HG03175 (cell line): ENCODE measurements at regions not wholly inside any gene's neighbourhood (a gene's known extent, or its start where the extent isn't known, plus 50 kb on each side); places are given as distances from the start of the nearest gene placed in this dataset.
A peak's percentile ranks its signal among the peaks of the same experiment; 100 is the strongest.
"Not testable (repeated sequence)": the region's sequence is repeated elsewhere in the genome, so short reads cannot be mapped to it uniquely, and the experiment has no call there.

ENCODE experiments used
- ATAC-seq: cut with Tn5 transposase; IDR thresholded peaks from one replicate; pipeline ENCODE4 v1.9.1; 2021; ENCODE audit warnings: mild to moderate bottlenecking, moderate library complexity; ENCODE audit not compliant: unreplicated experiment

DNA sequence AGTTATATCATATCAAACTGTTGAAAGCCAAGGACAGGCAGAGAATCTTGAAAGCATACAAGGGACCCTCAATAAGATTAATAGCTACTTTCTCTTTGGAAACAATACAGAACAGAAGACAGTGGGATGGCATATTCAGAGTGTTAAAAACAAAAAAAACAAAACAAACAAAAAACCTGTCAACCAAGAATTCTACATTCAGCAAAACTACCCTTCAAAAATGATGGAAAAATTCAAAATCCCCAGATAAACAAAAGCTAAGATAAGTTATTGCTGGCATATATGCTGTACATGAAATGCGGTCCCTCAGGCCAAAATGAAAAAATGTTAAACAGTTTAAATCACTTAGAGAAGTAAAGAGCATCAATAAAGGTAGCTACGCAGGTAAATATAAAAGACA, 425.1 kb downstream of the ACTL7B start:
- no peak for ATAC-seq

DNA sequence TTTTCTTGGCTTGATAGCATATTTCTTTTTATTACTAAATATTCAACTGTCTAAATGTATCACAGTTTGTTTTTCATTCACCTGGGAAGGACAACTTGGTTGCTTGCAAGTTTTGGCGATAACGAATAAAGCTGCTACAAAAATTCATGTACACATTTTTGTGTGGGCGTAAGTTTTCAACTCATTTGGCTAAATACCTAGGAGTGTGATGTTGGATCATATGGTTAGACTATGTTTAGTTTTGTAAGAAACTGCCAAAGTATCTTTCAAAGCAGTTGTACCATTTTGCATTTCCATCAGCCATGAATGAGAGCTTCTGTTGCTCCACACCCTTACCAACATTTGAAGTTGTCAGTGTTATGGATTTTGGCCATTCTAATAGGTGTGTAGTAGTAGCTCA, 428.0 kb downstream of the ACTL7B start:
- no peak for ATAC-seq

DNA sequence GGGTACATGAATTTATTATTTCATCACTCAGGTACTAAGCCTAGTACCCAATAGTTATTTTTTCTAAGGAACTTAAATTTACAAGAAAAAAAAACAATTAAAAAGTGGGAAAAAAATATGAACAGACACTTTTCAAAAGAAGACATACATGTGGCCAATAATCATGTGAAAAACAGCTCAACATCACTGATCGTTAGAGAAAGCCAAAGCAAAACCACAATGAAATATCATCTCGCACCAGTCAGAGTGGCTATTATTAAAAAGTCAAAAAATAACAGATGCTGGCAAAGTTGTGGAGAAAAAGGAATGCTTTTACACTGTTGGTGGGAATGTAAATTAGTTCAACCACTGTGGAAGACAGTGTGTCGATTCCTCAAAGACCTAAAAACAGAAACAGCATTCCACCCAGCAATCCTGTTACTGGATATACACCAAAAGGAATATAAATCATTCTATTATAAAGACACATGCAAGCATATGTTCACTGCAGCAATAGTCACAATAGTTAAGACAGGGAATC, 429.3 kb downstream of the ACTL7B start:
- ATAC-seq: not testable (repeated sequence)

DNA sequence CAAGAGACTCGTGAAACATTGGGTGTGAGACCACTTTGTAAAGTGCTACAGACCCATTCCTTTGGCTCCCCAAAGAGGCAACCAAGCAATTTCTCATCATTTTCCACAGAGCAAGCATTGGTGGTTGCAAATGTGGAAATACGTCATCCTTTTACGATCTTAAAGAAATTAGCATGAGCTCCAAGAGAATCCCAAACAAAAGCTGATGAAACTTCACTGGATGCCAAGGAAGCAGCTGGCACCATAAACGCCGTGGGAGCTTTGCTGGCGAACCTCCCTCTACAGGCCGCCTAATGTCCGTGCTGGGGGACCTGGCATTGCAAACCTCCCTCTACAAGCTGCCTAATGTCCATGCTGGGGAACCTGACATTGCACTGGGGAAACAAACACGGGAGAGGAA, 432.4 kb downstream of the ACTL7B start:
- no peak for ATAC-seq

DNA sequence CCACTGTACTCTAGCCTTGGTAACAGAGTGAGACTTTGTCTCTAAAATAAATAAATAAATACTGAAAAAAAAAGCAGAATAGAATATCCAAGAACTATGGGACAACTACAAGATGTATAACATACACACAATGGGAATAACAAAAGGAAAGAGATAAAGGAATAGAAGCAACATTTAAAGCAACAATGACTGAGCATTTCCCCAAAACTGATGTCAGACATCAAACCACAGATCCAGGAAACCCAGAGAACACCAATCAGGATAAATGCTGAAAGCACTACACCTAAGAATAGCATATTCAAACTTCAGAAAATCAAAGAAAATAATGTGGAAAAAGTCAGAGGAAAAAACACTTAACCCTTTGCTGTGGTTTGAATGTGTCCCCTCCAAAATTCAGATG, 436.4 kb downstream of the ACTL7B start:
- ATAC-seq: no peak

DNA sequence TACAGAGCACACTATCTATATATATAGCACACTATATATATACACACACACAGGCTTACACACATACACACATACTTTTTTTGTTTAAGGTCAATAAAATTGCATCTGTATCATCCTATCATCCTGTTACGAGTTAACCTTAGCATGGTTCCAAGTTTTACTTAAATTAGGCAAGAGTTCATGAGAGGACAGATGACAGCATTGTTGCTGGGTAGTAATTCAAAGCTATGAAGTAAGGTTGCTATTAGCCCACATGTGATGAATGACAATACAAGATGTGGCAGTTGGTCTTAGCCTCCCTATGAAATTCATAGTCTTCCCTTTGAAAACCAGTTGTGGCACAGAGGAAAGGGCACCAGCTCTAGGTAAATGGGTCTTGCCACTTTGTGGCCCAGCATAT, 438.1 kb downstream of the ACTL7B start:
- ATAC-seq: no peak

DNA sequence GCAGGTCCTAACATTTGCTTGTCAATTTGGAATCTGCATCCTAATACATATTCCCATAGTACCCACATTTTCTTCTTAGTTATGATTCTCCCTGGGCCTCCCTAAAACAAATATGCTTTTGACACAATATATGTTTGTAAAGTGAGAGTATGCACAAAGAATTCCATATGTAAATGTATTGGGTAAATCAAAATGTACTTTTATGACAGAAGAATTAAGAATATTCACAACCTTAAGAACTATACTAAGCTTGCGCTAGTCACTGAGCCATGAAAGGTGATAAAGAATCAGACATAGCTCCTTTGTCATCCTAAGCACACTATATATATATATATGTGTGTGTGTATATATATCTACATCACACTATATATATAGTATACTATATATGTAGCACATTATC, 438.5 kb downstream of the ACTL7B start:
- no peak for ATAC-seq

DNA sequence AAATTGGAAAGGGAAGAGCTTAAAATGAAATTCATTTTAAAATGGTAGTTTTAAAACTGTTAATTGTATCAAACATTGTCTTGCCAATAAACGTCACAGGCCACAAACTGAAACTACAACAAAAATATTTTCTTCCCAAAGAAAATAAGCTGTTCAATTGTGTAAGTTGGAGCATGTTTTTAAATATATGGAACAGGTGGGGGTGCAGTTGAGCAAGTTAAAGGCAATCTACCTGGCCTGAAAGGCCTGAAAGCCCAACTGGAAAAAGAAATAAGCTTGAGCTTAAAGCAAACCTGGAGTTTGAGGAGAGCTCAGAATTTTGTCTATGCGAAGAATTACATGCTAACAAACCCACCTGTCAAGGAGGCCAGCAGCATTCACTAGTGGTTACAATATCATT, 439.5 kb downstream of the ACTL7B start:
- no peak for ATAC-seq

DNA sequence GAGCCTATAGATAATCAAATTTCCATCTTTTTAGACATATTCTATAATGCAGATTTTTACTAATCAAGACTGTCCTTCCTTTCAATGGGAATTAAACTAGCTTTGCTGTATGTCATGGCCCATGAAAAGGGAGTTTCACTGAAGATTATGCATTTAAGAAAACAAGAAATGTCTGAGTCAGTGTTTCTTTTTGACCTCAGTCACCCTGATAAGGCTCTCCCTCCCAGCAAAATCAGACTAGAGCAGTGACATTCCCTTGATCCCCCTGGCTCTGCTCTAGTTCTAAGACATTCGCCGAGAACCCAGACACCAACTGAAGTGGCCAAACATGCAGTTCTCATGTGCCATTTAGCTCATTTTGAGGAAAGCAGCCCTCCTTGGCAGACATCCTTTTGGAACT, 442.0 kb downstream of the ACTL7B start:
- no peak for ATAC-seq

DNA sequence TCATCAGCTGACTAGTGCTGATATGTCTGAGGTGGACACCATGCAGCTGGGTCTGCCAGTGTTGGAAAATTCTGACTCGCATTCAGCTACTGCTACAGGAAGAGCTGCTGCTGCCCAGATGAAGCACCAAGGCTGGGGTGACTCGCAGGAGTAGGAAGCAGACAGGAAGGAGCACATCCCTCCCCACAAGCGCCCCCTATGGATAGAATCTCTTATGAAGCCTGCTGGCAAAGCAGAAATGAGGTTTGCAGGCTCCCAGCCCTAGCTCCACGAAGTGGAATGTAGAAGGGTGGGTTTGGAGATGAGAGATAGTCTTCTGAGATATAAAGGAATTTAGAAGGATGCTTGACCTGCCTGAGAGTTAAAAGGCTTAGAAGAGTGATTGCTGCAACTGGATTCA, 443.0 kb downstream of the ACTL7B start:
- no peak for ATAC-seq

DNA sequence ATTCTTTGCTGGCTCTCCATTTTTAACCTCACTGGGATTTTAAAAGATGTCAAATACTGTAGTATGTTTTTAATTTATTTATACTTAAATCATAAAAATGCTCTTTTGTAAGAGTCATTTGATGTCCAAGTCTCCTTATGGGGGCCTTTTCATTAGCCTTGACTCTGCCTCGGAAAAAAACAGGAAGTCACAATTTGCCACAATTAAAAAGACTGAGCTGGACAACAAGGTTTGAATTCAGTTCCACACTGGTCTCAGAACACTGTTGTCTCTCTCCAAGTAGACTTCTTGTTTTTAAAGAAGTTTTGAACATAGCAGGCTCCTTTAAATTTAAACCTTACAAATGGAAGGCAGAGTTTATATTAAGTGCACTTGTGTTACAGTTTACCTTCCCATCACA, 444.2 kb downstream of the ACTL7B start:
- no peak for ATAC-seq

DNA sequence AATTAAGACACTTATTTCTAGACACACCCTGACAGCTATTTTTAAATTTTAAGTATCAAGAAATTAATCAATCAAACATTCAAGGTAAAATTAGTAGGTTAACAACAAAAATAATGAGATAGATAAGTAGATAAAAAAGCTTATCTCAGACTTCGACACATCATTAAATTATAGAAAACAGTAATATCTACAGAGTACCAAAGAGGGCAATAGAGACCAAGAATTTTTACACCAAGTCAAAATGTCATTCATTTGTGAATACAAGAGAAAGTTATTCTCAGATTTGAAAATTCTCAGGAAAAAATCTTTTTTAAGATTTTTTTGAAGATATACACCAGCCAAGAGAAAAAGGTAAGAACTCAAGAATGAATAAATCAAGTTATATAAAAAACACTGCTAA, 445.6 kb downstream of the ACTL7B start:
- ATAC-seq: no peak

DNA sequence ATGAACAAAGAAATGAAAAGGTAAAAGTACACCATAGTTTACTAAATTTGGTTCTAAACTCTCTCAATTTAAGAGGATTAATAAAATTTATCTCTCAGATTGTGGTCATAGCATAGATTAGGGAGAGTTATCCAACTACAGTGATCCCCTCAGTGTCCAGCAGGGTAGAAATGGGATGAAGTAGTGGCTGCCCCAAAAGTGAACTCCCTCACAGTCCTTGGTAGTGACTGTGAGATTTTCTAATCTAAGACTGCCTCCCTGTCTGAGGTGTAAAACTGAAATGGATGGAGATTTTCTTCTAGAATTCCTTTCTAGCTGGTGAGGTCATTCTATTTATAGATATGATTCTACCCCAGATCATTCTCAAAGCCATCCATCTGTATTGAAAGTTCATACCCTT, 455.5 kb downstream of the ACTL7B start:
- no peak for ATAC-seq

DNA sequence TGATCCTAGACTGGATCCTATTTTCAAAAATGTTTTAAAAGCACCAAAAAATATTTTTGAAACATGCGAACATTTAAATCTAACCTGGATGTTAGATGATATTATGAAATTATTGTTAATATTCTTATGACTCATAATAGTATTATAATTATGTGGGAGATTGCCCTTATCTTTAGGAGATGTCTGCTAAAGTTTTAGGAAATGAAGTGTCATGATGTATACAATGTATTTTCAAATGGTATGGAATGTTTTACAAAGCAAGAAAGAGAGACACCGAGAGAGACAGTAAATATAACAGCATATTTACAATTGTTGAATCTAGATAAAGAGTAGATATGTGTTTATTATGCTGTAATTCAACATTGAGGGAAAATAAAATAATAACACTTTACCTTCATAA, 455.9 kb downstream of the ACTL7B start:
- ATAC-seq: no peak

DNA sequence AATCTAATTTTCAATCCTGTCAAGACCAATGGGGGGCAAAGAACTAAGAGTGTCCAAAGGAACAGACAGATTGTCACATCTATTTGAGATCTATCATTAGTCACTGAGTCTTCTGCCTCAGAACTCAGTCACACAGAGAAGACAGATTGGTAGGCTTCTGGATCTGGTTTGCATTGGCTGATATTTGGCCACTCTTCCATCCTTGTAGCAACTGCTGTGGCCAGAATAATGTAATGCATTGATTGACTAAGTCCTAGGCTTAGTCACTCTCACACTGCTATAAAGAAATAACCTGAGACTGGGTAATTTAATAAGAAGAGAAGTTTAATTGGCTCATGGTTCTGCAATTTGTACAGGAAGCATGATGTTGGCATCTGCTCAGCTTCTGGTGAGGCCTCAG, 458.5 kb downstream of the ACTL7B start:
- ATAC-seq: no peak

DNA sequence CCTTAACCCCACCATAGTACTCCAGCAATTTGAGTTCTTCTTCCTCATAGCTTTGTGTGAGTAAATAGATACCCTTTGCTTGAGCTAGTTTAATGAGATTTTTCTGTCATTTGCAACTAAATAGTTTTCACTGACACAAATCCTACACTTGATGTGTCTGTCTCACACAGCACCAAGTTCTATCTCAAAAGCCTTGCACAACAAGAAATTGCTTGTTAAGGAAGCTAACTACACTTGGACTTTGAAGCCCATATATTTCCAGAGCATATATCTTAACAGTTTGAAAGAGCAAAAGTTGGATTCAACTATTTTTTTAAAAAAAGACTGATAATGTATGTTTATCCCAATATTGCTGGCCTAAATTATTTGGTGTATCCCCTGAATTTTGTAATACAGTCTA, 459.2 kb downstream of the ACTL7B start:
- ATAC-seq: no peak

DNA sequence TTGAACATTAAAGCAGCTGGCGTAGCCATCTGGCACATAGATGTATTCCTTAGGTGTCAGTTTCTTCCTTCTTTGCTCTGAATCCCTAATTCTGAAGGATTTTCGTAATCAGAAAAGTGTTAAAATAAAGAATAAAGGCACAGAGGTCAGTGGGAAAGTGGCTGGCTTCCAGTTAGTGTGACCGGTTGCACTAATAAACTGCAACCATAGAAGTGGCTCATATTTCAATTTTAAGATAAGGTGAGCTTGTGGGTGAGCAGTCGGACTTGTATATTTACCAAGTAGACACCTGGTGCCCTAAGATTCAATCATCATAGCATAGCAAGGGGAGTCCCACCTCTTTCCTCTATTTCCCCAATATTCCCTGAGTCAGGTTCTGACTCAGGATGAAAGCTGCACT, 459.6 kb downstream of the ACTL7B start:
- ATAC-seq: no peak

DNA sequence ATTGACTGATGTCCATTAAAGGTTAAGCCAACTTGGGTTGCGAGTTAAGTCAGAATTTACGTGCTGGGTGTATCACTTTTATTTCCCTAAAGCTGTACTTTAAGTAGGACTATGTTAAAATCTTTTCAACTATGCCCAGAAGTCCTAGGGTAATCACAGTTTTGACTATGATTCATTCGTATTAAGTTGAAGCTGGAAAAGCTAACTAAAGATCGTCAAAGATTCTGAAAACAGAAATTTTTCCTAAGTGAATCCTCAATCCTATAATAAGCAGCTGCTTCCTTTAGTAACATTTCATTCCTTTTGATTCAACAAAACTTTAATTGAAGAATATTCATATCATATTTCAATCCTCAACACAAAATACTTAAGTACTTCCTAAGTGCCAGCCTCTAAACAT, 460.4 kb downstream of the ACTL7B start:
- ATAC-seq: no peak

DNA sequence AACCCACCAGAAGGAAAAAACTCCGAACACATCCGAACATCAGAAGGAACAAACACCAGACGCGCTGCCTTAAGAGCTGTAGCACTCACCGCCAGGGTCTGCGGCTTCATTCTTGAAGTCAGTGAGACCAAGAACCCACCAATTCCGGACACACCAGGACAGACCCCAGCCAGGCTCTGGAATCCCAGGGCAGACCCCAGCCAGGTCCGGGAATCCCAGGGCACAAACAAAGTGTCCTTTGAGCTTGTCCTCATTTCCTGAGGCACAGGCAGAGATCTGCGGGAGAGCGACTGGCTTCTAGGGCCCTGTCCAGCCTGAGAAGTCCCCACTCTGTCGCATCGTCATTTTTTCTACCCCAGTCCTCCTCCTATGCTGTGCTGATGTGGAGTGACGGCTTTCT, 461.1 kb downstream of the ACTL7B start:
- ATAC-seq: no peak

DNA sequence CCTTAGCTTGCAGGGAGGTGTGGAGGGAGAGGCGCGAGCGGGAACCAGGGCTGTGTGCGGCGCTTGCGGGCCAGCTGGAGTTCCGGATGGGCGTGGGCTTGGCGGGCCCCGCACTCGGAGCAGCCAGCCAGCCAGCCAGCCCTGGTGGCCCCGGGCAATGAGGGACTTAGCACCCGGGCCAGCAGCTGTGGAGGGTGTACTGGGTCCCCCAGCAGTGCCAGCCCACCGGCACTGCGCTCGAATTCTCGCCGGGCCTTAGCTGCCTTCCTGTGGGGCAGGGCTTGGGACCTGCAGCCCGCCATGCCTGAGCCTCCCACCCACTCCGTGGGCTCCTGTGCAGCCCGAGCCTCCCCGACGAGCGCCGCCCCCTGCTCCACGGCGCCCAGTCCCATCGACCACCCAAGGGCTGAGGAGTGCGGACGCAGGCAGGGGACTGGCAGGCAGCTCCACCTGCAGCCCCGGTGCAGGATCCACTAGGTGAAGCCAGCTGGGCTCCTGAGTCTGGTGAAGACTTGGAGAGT, 462.2 kb downstream of the ACTL7B start:
- not testable (repeated sequence) for ATAC-seq

DNA sequence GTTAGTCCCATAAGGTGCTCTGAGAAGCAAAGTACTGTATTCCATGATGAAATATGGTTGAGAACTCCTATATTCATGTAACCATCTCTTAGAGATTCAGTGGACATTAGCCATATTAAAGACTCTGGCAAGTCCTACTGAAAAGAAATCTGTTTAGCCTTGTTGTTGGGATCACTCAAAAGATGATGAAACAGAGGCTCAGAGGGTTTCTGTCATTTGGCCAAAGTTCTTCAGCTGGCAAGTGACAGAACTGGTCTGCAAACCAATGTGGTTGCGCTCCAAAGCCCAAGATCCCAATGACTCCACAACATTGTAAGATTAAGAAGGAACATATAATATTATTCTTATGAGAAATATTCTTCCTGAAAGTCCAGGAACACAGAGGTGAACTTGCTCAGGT, 462.9 kb downstream of the ACTL7B start:
- no peak for ATAC-seq

DNA sequence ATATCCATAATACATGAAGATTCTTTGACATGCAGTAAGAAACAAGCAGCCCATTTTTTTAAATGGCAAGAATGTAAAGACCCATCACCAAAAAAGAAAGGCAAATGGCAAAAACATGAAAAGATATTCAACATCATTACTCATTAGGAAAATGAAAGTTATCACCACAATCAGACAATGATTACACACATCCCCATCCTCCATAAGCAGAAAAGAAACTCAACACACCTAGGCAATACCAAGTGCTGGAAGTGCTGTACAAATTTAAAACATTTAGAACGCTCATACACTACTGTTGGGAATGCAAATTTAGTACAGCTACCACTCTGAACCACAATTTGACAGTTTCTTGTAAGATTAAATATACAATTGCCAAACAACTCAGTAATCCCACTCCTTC, 466.7 kb downstream of the ACTL7B start:
- ATAC-seq: peak; percentile 69

DNA sequence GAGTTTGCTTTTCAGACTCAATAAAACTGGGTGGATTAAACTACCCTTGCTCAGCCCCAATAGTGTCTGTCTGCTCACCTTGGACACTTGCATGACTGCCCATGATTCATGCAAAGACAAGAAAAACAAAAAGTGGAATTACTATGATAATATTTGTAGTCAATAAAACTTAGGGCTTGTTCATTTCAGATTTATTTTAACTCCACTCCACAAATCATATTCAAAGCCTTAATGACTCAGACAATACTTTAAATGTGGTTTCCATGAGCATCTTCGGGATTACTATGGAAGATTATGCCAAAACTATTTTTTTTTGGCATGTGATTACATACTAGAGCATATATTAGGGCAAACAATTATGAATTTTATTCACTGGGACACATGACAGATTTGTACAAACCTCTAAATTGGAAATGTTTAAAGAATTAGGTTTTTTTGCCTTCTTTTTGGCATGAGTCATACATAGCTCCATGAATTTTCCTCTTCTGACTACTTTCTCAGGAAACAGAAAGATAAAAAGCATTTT, 468.9 kb downstream of the ACTL7B start:
- no peak for ATAC-seq
